GM19397 (cell line): ENCODE measurements at regions not wholly inside any gene's neighbourhood (a gene's known extent, or its start where the extent isn't known, plus 50 kb on each side); places are given as distances from the start of the nearest gene placed in this dataset.

ENCODE experiments used
- ATAC-seq: cut with Tn5 transposase; IDR thresholded peaks from one replicate; pipeline ENCODE4 v1.9.1; 2021; ENCODE audit warnings: mild to moderate bottlenecking, moderate library complexity; ENCODE audit not compliant: unreplicated experiment

DNA sequence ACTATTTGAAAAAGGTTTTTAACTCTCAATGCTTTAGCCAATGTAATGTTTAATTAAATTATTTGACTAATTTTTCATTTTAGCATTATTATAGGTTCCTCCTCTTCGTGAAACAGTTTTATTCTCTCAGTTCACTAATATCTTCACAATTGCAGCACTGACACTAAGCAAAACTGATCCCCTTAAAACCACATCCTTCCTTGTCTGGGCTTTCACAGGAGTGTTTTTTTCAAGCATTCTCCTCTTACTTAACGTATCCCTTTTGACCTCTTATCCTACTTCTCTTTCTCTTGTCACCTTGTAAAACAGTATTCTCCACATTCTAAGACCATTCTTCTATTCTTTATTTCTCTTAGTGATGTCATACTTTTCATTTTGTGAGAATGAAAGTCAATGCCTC lies 112.8 kb downstream of the DSC3 start:
- ATAC-seq = no peak

DNA sequence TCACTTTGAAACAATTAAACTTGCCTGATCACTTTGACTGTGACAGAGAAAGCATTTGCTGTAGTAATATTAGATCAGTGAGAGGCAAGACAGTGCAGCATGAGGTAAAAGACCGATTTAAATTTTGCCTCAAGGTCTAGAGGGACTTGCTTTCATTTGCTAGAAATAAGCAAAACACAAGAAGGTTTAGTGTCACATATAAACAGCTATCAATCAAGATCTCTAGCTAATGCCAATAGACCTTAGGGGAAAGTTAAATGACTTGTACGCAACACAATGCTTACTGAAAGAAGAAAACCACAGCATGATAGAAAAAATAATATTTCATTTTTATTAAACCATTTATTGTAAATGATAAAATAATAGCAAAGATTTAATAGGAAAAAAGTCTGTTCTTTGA lies 113.5 kb downstream of the DSC3 start:
- ATAC-seq = no peak

DNA sequence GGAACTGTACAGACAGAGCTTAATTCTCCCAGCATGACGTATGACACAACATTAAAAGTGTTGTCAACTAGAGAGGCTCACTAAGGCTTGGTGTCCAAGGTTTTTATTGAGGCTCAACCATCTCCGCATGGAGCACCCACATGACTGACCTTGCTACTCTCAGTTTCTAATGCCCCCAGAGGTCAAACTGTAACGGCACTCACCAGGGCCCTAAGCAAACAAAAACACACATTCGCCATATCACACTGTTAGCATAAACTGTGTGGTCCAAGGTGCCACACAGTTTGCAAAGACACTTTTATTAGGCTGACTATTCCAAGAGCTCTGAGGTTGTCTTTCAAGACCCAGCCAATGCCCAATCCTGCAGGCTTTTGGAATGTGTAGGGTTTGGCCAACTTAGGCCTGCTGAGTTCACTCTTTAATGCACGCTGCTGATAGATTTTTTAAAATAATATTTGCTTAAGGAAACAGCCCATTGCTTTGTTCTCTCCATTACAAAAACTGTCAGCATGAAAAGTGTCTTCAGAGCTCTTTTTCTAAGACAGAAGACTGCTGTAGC lies 114.9 kb downstream of the DSC3 start:
- ATAC-seq = no peak

DNA sequence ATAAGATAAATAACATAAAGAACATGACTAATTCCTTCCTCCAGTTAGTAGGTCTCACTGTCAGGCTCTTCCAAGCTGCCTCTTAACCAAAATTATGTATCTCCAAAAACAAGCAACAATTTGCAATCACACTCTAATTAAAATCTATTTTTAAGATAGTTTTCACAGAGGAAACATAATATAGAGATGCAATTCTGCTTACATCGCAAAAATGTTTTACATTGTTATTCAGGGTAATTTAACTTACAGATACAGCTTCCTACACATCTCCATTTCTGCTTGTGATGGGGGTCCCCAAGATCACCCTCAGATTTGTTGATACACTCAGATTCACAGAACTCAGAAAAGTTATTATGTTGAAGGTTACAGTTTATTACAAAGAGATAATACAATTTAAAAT lies 115.5 kb downstream of the DSC3 start:
- no peak for ATAC-seq

DNA sequence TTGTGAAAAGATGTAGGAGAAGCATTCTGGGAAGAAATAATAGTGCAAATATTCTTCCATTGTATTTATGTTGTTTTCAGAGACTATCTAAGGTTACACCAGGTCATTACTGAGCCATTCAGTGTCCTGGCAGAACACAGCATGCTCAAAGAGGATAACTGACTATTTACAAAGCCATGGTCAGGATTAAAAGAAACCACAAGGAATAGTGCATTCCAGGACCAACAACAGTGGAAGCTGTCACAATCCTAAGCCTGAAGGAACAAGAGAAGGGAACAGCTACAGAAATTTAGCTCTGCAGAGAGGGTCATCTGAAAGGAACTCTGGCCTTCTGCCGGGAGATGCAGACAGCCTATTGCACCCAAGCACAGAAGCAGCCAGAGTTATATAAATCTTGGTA lies 116.7 kb downstream of the DSC3 start:
- ATAC-seq = no peak

DNA sequence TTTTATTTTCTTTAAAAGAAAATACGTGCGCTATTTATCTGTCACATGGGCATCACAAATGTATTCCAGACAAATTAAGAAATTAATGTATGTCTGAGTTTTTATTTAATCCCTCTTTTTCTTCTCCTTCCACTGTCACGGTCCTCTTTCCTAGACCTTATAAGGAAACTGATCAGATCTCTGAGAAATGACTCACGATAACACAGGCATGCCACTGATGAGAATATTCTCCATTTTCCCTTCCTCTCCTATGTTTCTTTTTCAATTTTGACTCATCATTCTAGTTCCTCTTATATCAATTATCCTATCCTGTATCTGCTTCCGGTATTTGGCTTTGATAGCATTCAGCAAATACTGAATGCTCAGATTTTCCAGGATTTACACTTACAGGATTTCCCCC lies 121.8 kb downstream of the DSC3 start:
- ATAC-seq = no peak

DNA sequence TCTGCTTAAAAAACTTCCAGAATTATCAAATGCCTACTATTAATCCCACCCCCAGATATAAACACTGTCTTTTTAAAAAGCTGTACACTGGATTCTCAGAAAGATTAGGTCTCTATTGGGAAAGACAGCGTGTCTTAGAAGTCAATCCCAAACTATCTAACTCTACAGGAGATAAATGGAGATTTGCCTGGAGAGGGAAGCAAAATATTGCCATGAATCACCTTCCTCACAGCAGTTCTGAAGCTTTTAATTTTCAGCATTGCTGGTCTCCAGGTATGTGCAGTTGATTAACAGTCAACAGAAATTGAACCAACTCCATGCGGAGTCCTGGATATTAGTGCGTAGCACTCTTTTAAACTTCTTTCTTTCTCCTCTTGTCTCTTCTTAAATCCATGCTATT lies 122.2 kb downstream of the DSC3 start:
- no peak for ATAC-seq

DNA sequence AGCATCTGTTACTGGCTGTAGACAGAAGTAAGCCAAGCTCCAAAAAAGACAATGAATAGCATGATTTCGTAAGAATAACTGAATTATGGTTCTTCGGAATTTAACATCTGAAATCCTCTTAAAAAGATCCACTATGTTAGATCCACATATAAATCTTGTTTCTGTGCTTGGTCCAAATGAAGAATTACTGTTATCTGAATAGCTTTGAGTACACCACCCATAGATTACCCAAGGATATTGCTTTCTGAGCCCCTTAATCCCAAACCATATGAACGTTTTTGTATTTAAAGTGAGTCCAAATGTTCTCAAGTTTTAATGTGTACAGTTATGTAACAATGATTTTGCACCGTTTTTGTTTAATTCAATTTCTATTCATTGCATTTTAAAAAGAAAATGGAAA lies 124.9 kb downstream of the DSC3 start:
- no peak for ATAC-seq

DNA sequence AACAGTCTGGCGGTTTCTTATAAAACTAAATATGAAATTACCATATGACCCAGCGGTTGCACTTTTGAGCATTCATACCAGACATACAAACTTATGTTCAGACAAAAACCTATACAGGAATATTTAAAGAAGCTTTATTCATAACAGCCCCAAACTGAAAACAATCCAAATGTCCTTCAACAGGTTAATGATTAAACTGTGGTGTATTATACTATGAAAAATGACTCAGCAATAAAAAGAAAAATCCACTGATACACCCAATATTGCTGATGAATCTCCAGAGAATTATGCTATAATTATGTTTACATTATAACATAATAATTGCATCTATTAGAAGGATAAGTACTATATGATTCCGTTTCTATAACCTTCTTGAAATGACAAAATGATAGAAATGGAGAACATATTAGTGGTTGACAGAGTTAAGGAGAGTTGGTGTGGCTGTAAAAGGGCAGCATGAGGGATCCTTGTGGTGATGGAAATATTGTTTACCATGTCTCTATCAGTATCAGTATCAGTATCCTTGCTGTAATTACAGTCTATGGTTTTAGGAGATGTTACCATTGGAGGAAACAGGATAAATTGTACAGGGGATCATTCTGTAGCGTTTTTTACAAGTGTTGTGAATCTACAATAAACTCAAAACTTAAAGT lies 127.1 kb downstream of the DSC3 start:
- no peak for ATAC-seq

DNA sequence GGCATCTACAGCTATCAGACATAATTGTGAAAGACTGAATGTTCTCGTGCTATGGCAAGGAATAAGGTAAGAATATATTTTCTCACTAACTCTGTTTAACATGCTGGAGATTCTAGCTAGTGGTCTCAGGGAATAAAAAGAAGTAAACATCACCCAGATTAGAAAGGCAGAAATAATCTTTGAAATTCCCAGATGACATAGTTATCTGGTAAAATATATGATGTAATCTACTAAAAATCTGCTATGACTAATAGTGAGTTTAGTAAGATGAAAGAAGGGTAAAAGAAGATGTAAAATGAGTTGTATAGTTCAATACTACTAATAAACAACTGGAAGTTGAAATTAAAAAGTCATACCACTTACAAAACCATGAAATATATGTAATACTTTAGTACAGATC lies 134.2 kb downstream of the DSC3 start:
- ATAC-seq = no peak

DNA sequence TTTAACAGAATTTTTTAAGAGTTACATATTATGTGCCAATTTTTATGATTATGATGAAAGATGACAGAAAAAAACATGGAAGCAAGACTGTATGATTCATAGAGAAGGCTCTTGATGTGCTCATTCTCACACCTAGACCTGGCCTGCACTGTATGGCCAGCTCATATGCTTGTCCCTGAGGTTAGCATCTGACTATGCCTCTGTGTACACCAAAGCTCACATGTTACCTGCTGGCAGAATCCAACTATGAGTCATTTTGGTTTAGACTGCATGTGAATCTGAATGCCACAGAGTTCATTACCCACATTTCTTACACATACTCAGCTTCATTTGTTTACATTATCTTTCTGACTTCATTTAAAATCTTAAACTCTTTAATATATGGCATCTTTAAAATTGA lies 139.0 kb downstream of the DSC3 start:
- no peak for ATAC-seq

DNA sequence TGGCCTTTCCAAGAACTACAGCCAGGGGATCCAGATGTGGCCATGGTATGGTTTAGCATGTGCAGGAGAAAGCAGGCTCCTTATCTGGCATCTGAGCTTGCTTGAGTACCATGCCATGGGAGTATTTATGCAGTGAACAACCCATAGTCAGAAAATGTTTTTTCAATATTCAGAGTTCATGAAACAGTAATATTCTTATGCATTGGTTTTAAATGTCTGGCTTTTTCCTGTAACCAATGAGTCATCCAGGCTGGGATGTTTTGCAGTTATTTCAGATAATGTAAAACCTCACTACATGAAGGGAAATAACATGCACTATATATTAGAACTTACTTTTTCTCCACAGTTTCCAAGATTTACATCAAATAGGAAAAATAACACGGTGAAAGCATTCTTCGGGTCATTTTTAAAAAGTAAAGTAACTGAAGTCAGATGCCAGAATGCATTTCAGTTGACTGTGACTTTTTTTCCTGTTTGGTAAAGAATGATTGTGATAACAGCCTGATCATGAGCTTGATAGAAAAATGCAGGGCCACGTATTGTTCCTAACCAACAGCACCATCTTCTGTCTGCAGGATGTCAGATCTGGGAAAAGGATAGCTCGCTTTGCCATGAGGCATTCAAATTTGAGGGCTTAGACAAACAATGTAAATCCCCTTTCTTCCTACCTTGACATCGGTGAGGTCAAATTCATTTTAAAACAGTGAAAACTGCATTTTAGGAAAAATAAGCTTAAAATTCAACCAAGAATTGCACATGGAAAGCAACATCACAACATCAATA lies 152.8 kb downstream of the DSC3 start:
- no peak for ATAC-seq

DNA sequence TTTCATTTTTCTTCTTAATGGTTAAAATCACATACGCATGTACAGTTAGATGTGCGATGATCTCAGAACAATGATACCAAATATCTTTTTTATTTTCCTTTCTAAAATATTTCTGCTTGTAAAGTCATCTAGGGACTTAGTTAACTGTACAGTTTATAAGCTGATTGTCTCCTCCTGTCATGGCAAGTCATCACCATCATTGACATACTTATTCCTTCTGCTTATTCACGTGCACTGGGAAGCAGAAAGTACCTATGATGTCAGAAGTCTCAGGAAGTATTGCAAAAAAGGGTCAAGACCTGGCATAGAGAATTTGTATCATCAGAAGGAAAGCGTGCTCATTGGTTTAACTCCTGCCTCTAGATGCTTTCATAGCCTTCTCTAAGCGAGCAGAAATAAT lies 154.2 kb downstream of the DSC3 start:
- ATAC-seq = no peak

DNA sequence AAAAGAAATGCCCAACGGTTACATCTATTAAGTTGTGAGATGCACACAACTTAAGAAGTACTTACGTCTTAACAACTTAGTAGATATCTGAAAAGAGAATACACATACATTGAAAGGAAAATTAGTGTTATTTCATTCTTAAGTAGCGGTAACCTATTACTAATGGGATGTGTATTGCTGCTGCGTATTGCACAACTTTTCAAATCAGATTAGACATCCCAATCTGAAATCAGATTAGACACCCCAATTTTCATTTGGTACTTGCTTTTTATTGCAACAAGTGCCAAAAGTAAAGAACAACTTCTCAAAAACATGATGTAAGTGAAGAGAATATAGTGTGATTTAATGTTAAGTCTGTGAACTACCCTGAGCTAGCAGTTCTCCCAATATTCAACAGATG lies 155.5 kb downstream of the DSC3 start:
- no peak for ATAC-seq

DNA sequence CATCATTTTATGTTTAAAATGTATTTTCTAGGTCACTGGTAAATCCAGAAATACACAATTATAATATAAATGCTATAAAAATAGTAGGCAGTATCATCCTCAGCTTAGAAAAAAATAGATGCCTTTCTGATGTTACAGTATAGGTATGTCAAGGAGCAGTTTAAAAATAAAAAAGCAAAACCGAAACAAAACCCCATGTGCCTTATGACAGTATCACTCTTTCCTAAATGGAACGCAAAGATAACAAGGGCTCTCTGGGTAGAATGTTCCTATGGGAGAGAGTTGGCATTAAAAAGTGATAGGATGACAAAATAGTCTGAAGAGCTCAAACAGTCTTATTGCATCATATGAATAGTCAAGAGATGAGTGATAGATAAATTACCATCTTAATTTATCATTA lies 172.1 kb downstream of the DSC3 start:
- ATAC-seq = no peak

DNA sequence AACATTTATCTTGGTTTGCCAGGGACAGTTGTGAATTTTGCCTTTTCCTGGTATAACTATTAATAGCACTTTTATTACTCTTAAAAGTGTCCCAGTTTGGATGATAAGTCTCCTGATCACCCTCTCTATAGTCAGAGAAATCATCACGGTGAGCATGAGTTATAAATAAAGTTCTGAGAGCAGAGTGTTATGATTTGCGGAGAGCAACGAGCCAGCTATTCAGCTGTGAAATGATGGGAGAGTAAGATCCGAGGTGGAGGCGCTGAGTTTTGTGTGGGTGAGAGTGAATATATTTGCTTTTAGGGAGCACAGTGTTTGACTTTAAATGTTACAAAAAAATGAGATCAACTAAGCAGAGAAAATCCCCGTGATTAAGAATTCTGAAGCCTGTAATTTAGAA lies 179.6 kb downstream of the DSC3 start:
- ATAC-seq = no peak

DNA sequence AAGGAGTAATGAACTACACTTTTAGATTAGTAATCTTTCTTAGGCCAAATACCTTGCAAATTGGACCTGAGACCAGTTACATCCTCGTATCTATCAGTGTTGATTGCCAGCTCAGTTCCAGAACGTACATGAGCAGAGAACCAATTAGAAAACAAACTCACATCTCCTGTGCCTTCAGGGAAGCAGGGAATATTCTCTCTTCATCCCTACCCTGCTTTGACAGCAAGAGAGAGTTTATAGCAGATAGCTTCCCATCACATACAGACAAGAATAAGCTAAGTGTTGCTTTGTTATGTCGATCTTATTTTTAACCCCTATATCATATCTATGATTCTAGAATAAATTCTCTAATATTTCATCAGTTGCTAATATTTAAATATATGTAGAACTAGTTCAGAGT lies 181.8 kb downstream of the DSC3 start:
- ATAC-seq = no peak

DNA sequence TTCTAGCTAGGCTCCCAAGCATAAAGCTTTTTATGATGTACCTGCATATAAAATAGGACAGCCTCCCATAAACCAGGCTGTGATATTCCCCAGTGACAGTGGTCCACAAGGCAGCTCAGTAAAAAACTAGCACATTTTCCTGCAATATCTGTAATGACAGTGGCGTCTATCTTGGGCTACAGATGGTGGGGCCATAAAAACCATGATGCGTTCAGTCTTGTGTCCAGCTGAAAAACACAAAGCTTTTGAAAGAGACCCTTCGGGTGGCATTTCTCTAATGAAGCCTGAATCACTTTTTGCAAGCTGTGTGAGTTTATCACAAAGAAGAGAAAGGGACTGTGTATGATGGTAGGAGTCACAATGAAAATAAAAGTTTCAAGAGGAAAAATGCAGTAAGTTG lies 183.5 kb downstream of the DSC3 start:
- no peak for ATAC-seq

DNA sequence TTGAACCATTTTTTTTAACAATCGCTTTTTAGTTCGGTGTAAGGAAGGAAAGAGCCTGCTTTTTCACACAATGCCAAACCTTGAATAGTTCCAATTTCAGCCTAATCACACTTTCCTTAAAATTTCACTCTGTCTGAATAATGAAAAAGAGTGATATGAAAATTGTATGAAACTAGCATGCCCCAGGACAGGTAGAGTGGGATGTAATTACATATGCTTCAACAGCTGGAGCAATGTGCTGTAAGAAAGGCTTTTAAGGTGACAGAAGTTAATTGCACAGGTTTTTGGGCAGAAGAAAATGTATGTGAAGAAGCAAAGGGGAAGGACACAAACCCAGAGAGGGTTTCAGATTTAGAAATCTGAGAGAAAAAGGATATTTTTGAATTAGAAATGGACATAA lies 184.0 kb downstream of the DSC3 start:
- ATAC-seq = no peak

DNA sequence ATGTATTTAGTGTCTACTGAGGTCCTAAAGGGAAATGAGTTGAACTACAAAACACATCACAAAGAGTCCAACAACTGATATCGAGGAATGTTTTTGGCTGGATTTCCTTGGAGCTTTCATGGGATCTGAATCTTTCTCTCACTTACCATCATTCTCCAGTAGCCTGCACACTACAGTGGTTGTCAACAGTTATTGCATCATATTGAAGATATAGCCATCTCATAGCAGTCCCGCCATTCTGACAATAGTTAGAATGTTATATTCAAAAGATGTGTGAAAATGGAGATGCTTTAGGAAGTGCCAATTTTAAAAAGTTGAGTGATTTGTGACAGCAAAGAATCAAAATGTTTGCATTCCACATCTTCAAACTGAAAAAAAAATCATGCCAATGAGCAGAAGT lies 186.8 kb downstream of the DSC3 start:
- ATAC-seq = no peak

DNA sequence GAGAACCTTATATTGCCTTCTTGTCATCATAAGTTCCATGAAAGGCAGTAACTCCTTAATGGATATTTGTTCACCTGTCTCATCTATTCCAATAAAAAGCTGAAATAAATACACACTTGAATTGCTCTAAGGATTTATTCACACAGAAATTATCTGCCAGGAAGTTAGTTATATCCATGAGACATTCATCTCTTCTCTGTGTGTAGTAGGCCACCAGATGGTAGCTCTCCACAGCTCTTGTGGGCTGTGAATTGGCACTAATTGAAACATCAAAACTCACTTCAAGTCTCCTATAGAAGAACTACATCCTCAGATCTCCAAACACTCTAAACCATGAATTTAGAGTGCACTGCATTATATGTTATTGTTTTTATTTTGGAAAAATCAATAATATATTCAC lies 189.6 kb downstream of the DSC3 start:
- no peak for ATAC-seq

DNA sequence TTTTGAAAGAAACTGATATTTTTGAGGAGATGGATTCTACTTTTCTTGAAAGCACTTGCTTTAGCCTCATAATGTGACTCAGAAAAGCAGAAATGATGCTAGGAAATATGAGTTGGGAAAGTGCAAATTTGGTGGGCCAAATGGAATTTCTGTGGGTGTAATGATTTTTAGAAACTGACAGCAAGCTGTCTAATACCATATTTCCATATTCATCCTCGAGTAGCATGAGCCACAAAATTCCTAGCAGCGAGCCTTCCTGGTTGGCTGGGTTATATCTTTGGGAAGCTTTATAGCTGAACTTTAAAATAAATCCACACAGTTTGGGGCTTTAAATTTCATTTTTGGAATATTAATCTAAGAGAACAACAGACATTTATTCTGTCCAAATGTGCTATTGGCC lies 190.0 kb downstream of the DSC3 start:
- no peak for ATAC-seq
